ENCODE measurements at regions not wholly inside any gene's neighbourhood (a gene's known extent, or its start where the extent isn't known, plus 50 kb on each side); places are given as distances from the start of the nearest gene placed in this dataset.
"Not testable (repeated sequence)": the region's sequence is repeated elsewhere in the genome, so short reads cannot be mapped to it uniquely, and the experiment has no call there.

DNA sequence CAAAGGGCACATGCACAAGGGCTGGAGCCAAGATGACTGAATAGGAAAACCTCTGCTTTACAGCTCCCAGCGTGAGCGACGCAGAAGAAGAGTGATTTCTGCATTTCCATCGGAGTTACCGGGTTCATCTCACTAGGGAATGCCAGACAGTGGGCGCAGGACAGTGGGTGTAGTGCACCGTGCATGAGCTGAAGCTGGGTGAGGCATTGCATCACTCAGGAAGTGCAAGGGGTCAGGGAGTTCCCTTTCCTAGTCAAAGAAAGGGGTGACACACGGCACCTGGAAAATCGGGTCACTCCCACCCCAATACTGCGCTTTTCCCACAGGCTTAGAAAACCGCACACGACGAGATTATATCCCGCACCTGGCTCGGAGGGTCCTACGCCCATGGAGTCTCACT is 64.5 kb upstream of the HTR1E start:
- not testable (repeated sequence) for H3K9ac ChIP-seq (ENCODE audit: low read length); H3K4me1 ChIP-seq (ENCODE audit: control insufficient read depth, insufficient read depth, low read length); H3K27ac ChIP-seq (ENCODE audit: low read depth, low read length); H3K27me3 ChIP-seq (ENCODE audit: control insufficient read depth, insufficient read depth, low read length); H3K36me3 ChIP-seq (ENCODE audit: control insufficient read depth, insufficient read depth, low read length); H3K4me3 ChIP-seq (ENCODE audit: low read depth, low read length)
- H3K9me3 ChIP-seq (ENCODE audit: control insufficient read depth, insufficient read depth, low read depth, low read length), result peaks cover 20% of the 10 kb centered on the region

DNA sequence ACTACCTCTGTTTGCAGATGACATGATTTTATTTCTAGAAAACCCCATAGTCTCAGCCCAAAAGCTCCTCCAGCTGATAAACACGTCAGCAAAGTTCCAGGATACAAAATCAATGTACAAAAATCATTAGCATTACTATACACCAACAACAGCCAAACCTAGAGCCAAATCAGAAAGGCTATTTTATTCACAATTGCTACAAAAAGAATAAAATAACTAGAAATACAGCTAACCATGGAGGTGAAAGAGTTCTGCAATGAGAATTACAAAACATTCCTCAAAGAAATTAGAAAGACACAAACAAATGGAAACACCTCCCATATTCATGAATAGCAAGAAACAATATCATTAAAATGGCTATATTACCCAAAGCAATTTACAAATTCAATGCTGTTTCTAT is 65.6 kb upstream of the HTR1E start:
- no peak overlapping the region for H3K27ac ChIP-seq (ENCODE audit: low read depth, low read length)
- H3K36me3 ChIP-seq (ENCODE audit: control insufficient read depth, insufficient read depth, low read length), result no peaks in the 10 kb centered on the region
- peaks cover 20% of the 10 kb centered on the region for H3K9me3 ChIP-seq (ENCODE audit: control insufficient read depth, insufficient read depth, low read depth, low read length)
- H3K4me3 ChIP-seq (ENCODE audit: low read depth, low read length), result no peak overlapping the region
- H3K4me1 ChIP-seq (ENCODE audit: control insufficient read depth, insufficient read depth, low read length), result no peaks in the 10 kb centered on the region
- H3K9ac ChIP-seq (ENCODE audit: low read length), result no peak overlapping the region
- no peaks in the 10 kb centered on the region for H3K27me3 ChIP-seq (ENCODE audit: control insufficient read depth, insufficient read depth, low read length)

DNA sequence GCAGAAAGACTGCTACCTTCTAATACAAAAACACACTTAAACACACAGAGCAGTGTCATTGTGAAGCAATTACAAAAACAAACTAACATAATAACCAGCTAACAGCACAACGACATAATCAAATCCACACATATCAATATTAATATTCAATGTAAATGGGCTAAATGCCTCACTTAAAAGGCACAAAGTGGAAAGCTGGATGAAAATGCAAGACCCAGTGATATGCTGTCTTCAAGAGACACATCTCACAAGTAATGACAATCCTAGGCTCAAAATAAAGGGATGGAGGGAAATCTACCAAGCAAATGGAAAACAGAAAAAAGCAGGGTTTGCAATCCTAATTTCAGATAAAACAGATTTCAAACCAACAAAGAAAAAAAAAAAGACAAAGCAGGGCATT is 67.8 kb upstream of the HTR1E start:
- no peak overlapping the region for H3K27ac ChIP-seq (ENCODE audit: low read depth, low read length)
- H3K36me3 ChIP-seq (ENCODE audit: control insufficient read depth, insufficient read depth, low read length), result no peaks in the 10 kb centered on the region
- no peak overlapping the region for H3K9ac ChIP-seq (ENCODE audit: low read length)
- H3K9me3 ChIP-seq (ENCODE audit: control insufficient read depth, insufficient read depth, low read depth, low read length), result peaks cover 20% of the 10 kb centered on the region
- no peak overlapping the region for H3K4me3 ChIP-seq (ENCODE audit: low read depth, low read length)
- H3K4me1 ChIP-seq (ENCODE audit: control insufficient read depth, insufficient read depth, low read length), result no peaks in the 10 kb centered on the region
- no peaks in the 10 kb centered on the region for H3K27me3 ChIP-seq (ENCODE audit: control insufficient read depth, insufficient read depth, low read length)

- no peaks in the 10 kb centered on the region for H3K27me3 ChIP-seq (ENCODE audit: control insufficient read depth, insufficient read depth, low read length)
- no peak overlapping the region for H3K9ac ChIP-seq (ENCODE audit: low read length)
- H3K27ac ChIP-seq (ENCODE audit: low read depth, low read length), result no peak overlapping the region
- no peak overlapping the region for H3K4me3 ChIP-seq (ENCODE audit: low read depth, low read length)
- H3K9me3 ChIP-seq (ENCODE audit: control insufficient read depth, insufficient read depth, low read depth, low read length), result no peaks in the 10 kb centered on the region
- H3K36me3 ChIP-seq (ENCODE audit: control insufficient read depth, insufficient read depth, low read length), result no peaks in the 10 kb centered on the region
- no peaks in the 10 kb centered on the region; the same call in 1 of the 2 replicates for H3K4me1 ChIP-seq (ENCODE audit: control insufficient read depth, insufficient read depth, low read length)
These were observed 77.8 kb upstream of the HTR1E start for GRCh38 chr6:86859513-86859912.

DNA sequence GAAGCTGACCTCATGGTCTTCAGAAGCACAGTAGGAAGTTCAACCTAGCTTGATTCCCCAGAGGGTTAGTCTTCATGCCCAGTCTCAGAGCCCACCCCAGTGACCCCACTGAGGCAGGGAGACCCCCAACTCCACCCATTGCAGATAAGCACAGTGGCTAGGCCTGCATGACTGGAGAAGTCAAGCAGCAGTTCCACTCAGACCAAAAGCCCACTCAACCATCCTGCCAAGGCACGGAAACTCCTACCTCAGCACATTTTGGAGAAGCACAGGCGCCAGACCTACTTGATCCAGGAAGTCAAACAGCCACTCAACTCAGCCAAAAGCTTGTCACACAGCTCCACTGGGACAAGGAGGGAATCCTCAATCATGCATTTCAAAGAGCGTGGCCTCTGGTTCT is 78.4 kb upstream of the HTR1E start:
- Histone ChIP-seq H3K9ac (ENCODE audit: low read length) (no peak overlapping the region), H3K27ac (ENCODE audit: low read depth, low read length) (no peak overlapping the region), H3K36me3 (ENCODE audit: control insufficient read depth, insufficient read depth, low read length) (no peaks in the 10 kb centered on the region), H3K4me1 (ENCODE audit: control insufficient read depth, insufficient read depth, low read length) (no peaks in the 10 kb centered on the region; the same call in 1 of the 2 replicates), H3K9me3 (ENCODE audit: control insufficient read depth, insufficient read depth, low read depth, low read length) (no peaks in the 10 kb centered on the region), H3K27me3 (ENCODE audit: control insufficient read depth, insufficient read depth, low read length) (no peaks in the 10 kb centered on the region), H3K4me3 (ENCODE audit: low read depth, low read length) (no peak overlapping the region)

GRCh38 chr6:86857783-86858182 is 79.5 kb upstream of the HTR1E start:
- H3K36me3 ChIP-seq (ENCODE audit: control insufficient read depth, insufficient read depth, low read length), result no peaks in the 10 kb centered on the region
- H3K27me3 ChIP-seq (ENCODE audit: control insufficient read depth, insufficient read depth, low read length), result no peaks in the 10 kb centered on the region
- no peaks in the 10 kb centered on the region for H3K9me3 ChIP-seq (ENCODE audit: control insufficient read depth, insufficient read depth, low read depth, low read length)
- no peak overlapping the region for H3K4me3 ChIP-seq (ENCODE audit: low read depth, low read length)
- no peak overlapping the region for H3K27ac ChIP-seq (ENCODE audit: low read depth, low read length)
- H3K4me1 ChIP-seq (ENCODE audit: control insufficient read depth, insufficient read depth, low read length), result no peaks in the 10 kb centered on the region; the same call in 1 of the 2 replicates
- no peak overlapping the region for H3K9ac ChIP-seq (ENCODE audit: low read length)

DNA sequence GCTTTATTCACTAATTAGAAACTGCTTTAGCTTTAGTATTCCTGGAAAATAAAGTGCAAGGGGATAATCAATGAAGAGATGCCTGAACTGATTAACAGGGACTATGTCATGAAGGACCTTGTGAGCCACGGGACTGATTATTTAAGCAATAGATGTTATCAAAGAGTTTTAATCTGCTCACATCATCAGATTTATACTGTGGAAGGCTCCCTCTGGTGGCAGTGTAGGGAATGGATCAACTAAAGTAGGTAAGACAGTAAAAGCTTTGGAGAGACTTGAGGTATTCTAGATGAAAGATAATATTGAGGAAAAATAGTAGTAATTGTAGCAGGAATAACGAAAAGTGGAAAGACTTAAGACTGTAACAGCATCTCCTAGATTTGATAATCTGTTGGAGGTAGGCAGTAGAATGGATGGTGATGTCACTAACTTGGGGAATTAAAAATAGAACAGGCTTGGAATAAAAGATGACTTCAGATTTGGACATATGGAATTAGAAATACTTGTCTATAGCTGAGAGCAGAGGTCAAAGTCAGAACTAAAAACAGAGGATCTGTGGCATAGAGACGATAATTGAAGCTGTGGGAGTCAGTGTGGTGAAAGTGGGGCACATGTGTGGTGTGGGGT is 80.3 kb upstream of the HTR1E start:
- no peak overlapping the region for H3K27ac ChIP-seq (ENCODE audit: low read depth, low read length)
- H3K4me1 ChIP-seq (ENCODE audit: control insufficient read depth, insufficient read depth, low read length), result no peaks in the 10 kb centered on the region; the same call in 1 of the 2 replicates
- H3K9ac ChIP-seq (ENCODE audit: low read length), result no peak overlapping the region
- no peaks in the 10 kb centered on the region for H3K36me3 ChIP-seq (ENCODE audit: control insufficient read depth, insufficient read depth, low read length)
- H3K27me3 ChIP-seq (ENCODE audit: control insufficient read depth, insufficient read depth, low read length), result no peaks in the 10 kb centered on the region
- H3K4me3 ChIP-seq (ENCODE audit: low read depth, low read length), result no peak overlapping the region
- no peaks in the 10 kb centered on the region for H3K9me3 ChIP-seq (ENCODE audit: control insufficient read depth, insufficient read depth, low read depth, low read length)

DNA sequence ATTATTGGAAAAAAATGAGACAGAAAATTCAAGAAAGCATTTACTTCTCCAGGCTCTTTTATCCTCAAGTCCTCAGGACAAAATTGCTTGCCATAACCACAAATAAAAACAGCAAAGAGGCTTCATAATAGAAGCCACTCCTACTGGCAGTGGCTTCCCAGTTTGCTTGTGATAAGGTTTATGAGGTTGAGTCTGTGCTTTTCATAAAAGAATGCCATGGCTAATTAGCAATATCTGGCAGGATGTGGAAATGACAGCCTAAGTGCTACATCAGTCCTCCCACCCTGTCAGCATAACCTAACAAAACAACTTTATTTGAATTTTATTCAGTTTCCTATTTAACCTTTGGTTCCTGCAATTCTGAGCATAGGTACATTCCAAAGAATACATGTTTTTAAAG is 80.9 kb upstream of the HTR1E start:
- no peaks in the 10 kb centered on the region for H3K9me3 ChIP-seq (ENCODE audit: control insufficient read depth, insufficient read depth, low read depth, low read length)
- no peaks in the 10 kb centered on the region for H3K27me3 ChIP-seq (ENCODE audit: control insufficient read depth, insufficient read depth, low read length)
- H3K9ac ChIP-seq (ENCODE audit: low read length), result no peak overlapping the region
- H3K4me3 ChIP-seq (ENCODE audit: low read depth, low read length), result no peak overlapping the region
- no peaks in the 10 kb centered on the region; the same call in 1 of the 2 replicates for H3K4me1 ChIP-seq (ENCODE audit: control insufficient read depth, insufficient read depth, low read length)
- H3K36me3 ChIP-seq (ENCODE audit: control insufficient read depth, insufficient read depth, low read length), result no peaks in the 10 kb centered on the region
- H3K27ac ChIP-seq (ENCODE audit: low read depth, low read length), result no peak overlapping the region

GRCh38 chr6:86848986-86849385 is 88.3 kb upstream of the HTR1E start:
- H3K9me3 ChIP-seq (ENCODE audit: control insufficient read depth, insufficient read depth, low read depth, low read length), result no peaks in the 10 kb centered on the region
- H3K9ac ChIP-seq (ENCODE audit: low read length), result no peak overlapping the region
- no peaks in the 10 kb centered on the region for H3K4me1 ChIP-seq (ENCODE audit: control insufficient read depth, insufficient read depth, low read length)
- H3K4me3 ChIP-seq (ENCODE audit: low read depth, low read length), result no peak overlapping the region
- H3K36me3 ChIP-seq (ENCODE audit: control insufficient read depth, insufficient read depth, low read length), result no peaks in the 10 kb centered on the region
- no peaks in the 10 kb centered on the region for H3K27me3 ChIP-seq (ENCODE audit: control insufficient read depth, insufficient read depth, low read length)
- H3K27ac ChIP-seq (ENCODE audit: low read depth, low read length), result no peak overlapping the region

GRCh38 chr6:86832686-86833085 is 104.6 kb upstream of the HTR1E start:
- H3K4me1 ChIP-seq (ENCODE audit: control insufficient read depth, insufficient read depth, low read length), result no peaks in the 10 kb centered on the region
- no peaks in the 10 kb centered on the region for H3K9me3 ChIP-seq (ENCODE audit: control insufficient read depth, insufficient read depth, low read depth, low read length)
- H3K27me3 ChIP-seq (ENCODE audit: control insufficient read depth, insufficient read depth, low read length), result no peaks in the 10 kb centered on the region
- no peak overlapping the region for H3K4me3 ChIP-seq (ENCODE audit: low read depth, low read length)
- H3K36me3 ChIP-seq (ENCODE audit: control insufficient read depth, insufficient read depth, low read length), result no peaks in the 10 kb centered on the region
- no peak overlapping the region for H3K27ac ChIP-seq (ENCODE audit: low read depth, low read length)
- H3K9ac ChIP-seq (ENCODE audit: low read length), result no peak overlapping the region

- Histone ChIP-seq H3K4me3 (ENCODE audit: low read depth, low read length) (no peak overlapping the region), H3K27me3 (ENCODE audit: control insufficient read depth, insufficient read depth, low read length) (no peaks in the 10 kb centered on the region; the same call in 1 of the 2 replicates), H3K27ac (ENCODE audit: low read depth, low read length) (no peak overlapping the region), H3K9ac (ENCODE audit: low read length) (no peak overlapping the region), H3K36me3 (ENCODE audit: control insufficient read depth, insufficient read depth, low read length) (no peaks in the 10 kb centered on the region), H3K9me3 (ENCODE audit: control insufficient read depth, insufficient read depth, low read depth, low read length) (no peaks in the 10 kb centered on the region), H3K4me1 (ENCODE audit: control insufficient read depth, insufficient read depth, low read length) (no peaks in the 10 kb centered on the region)
These were observed 111.9 kb upstream of the HTR1E start for GRCh38 chr6:86825436-86825835.

DNA sequence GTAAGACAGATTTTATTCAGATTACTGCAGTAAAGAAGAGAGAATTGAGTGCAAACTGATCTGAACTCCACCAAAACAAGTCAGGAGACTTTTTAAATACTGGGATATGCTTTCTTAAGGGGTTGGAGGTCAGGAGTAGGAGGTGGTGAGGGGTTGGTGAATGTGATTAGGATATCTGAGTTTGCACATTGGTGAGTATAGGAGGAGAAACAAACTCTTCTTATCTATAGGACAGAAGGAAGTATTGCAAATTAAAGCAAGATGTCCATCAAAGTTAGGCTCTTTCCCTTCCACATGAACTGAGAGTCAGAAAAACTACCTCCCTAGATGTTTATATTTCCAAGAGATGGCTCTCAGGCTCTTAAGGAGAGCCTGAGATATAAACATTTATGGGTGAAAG is 114.6 kb upstream of the HTR1E start:
- Histone ChIP-seq H3K36me3 (ENCODE audit: control insufficient read depth, insufficient read depth, low read length) (no peaks in the 10 kb centered on the region), H3K27ac (ENCODE audit: low read depth, low read length) (no peak overlapping the region), H3K27me3 (ENCODE audit: control insufficient read depth, insufficient read depth, low read length) (no peaks in the 10 kb centered on the region; the same call in 1 of the 2 replicates), H3K4me1 (ENCODE audit: control insufficient read depth, insufficient read depth, low read length) (no peaks in the 10 kb centered on the region), H3K9ac (ENCODE audit: low read length) (no peak overlapping the region), H3K4me3 (ENCODE audit: low read depth, low read length) (no peak overlapping the region), H3K9me3 (ENCODE audit: control insufficient read depth, insufficient read depth, low read depth, low read length) (no peaks in the 10 kb centered on the region)

Measured in HUES6 (cell line).